WTC11 (cell line): ENCODE measurements at regions not wholly inside any gene's neighbourhood (a gene's known extent, or its start where the extent isn't known, plus 50 kb on each side); places are given as distances from the start of the nearest gene placed in this dataset.

ENCODE experiments used
- CBFB ChIP-seq: sonication (generic); formaldehyde crosslinking; IDR thresholded peaks from 2 replicates; pipeline ENCODE4 v1.8.1; 2022; ENCODE audit warnings: mild to moderate bottlenecking, low read depth, missing genetic modification reagents
- CREB1 ChIP-seq: sonication (generic); formaldehyde crosslinking; IDR thresholded peaks from 2 replicates; pipeline ENCODE4 v1.8.0; 2023; ENCODE audit warnings: mild to moderate bottlenecking, missing genetic modification reagents
- CTCF ChIP-seq: fragments of 200-600 bp; IDR thresholded peaks from 2 replicates; pipeline ENCODE4 v1.8.0; 2022; ENCODE audit warnings: antibody characterized with exemption
- ELF4 ChIP-seq: sonication (generic); formaldehyde crosslinking; IDR thresholded peaks from 2 replicates; pipeline ENCODE4 v1.8.1; 2022; ENCODE audit warnings: low read depth, mild to moderate bottlenecking, moderate library complexity, missing genetic modification reagents
- ESRRA ChIP-seq: sonication (generic); formaldehyde crosslinking; IDR thresholded peaks from 2 replicates; pipeline ENCODE4 v1.8.1; 2022; ENCODE audit warnings: mild to moderate bottlenecking, missing genetic modification reagents, borderline replicate concordance
- FOXP4 ChIP-seq: sonication (generic); formaldehyde crosslinking; IDR thresholded peaks from 2 replicates; pipeline ENCODE4 v1.8.0; 2022; ENCODE audit warnings: mild to moderate bottlenecking, missing genetic modification reagents
- JUN ChIP-seq: sonication (generic); formaldehyde crosslinking; IDR thresholded peaks from 2 replicates; pipeline ENCODE4 v1.8.0; 2023; ENCODE audit warnings: mild to moderate bottlenecking, missing genetic modification reagents
- NFYB ChIP-seq: sonication (generic); formaldehyde crosslinking; conservative IDR thresholded peaks from 2 replicates; pipeline ENCODE4 v1.8.0; 2022; ENCODE audit warnings: low read depth, missing genetic modification reagents
- SP1 ChIP-seq: sonication (generic); formaldehyde crosslinking; conservative IDR thresholded peaks from 2 replicates; pipeline ENCODE4 v1.8.1; 2022; ENCODE audit warnings: missing genetic modification reagents
- ZNF232 ChIP-seq: sonication (generic); formaldehyde crosslinking; IDR thresholded peaks from 2 replicates; pipeline ENCODE4 v1.8.0; 2022; ENCODE audit warnings: mild to moderate bottlenecking, missing genetic modification reagents
- ZNF416 ChIP-seq: fragments of 250-450 bp; sonication (Bioruptor Pico); IDR thresholded peaks from 2 replicates; pipeline ENCODE4 v1.9.0; 2021; ENCODE audit warnings: mild to moderate bottlenecking, inconsistent platforms
- TF ChIP-seq, protein P1 (sequence below): sonication (generic); formaldehyde crosslinking; IDR thresholded peaks from 2 replicates; pipeline ENCODE4 v1.8.1; 2023; ENCODE audit warnings: mild to moderate bottlenecking, missing genetic modification reagents
- TF ChIP-seq, protein P2 (sequence below): sonication (generic); formaldehyde crosslinking; IDR thresholded peaks from 2 replicates; pipeline ENCODE4 v1.8.0; 2023; ENCODE audit warnings: missing genetic modification reagents
- TF ChIP-seq, protein P3 (sequence below): sonication (generic); formaldehyde crosslinking; IDR thresholded peaks from 2 replicates; pipeline ENCODE4 v1.8.1; 2023; ENCODE audit warnings: mild to moderate bottlenecking, missing genetic modification reagents, moderate library complexity

- no peak for TF ChIP-seq SP1
- 0 out of 2 replicates have a peak, but pooled peaks have one; percentile 19 for TF ChIP-seq CTCF
- no peak for TF ChIP-seq FOXP4 (CRISPR knock-in tag)
- TF ChIP-seq ELF4 (CRISPR knock-in tag): no peak
- TF ChIP-seq JUN (CRISPR knock-in tag): no peak
- TF ChIP-seq, protein P1, sequence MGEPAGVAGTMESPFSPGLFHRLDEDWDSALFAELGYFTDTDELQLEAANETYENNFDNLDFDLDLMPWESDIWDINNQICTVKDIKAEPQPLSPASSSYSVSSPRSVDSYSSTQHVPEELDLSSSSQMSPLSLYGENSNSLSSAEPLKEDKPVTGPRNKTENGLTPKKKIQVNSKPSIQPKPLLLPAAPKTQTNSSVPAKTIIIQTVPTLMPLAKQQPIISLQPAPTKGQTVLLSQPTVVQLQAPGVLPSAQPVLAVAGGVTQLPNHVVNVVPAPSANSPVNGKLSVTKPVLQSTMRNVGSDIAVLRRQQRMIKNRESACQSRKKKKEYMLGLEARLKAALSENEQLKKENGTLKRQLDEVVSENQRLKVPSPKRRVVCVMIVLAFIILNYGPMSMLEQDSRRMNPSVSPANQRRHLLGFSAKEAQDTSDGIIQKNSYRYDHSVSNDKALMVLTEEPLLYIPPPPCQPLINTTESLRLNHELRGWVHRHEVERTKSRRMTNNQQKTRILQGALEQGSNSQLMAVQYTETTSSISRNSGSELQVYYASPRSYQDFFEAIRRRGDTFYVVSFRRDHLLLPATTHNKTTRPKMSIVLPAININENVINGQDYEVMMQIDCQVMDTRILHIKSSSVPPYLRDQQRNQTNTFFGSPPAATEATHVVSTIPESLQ (CRISPR knock-in tag): no peak
- no peak for TF ChIP-seq ESRRA (CRISPR knock-in tag)
- no peak for TF ChIP-seq CBFB
- no peak for TF ChIP-seq ZNF232
- no peak for TF ChIP-seq ZNF416 (CRISPR knock-in tag)
- no peak for TF ChIP-seq CREB1 (CRISPR knock-in tag)
- TF ChIP-seq NFYB (CRISPR knock-in tag): no peak
- TF ChIP-seq, protein P2, sequence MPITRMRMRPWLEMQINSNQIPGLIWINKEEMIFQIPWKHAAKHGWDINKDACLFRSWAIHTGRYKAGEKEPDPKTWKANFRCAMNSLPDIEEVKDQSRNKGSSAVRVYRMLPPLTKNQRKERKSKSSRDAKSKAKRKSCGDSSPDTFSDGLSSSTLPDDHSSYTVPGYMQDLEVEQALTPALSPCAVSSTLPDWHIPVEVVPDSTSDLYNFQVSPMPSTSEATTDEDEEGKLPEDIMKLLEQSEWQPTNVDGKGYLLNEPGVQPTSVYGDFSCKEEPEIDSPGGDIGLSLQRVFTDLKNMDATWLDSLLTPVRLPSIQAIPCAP (CRISPR knock-in tag): no peak
- TF ChIP-seq, protein P3, sequence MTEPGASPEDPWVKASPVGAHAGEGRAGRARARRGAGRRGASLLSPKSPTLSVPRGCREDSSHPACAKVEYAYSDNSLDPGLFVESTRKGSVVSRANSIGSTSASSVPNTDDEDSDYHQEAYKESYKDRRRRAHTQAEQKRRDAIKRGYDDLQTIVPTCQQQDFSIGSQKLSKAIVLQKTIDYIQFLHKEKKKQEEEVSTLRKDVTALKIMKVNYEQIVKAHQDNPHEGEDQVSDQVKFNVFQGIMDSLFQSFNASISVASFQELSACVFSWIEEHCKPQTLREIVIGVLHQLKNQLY (CRISPR knock-in tag): no peak
These were observed 1425.1 kb upstream of the CDH8 start for GRCh38 chr16:63461248-63461841.
